Amygdala (tissue), 56 donors: ENCODE measurements at regions not wholly inside any gene's neighbourhood (a gene's known extent, or its start where the extent isn't known, plus 50 kb on each side); places are given as distances from the start of the nearest gene placed in this dataset.

Source experiments
- DNase-seq, 56 donors: peaks; one replicate each; lab custom pipeline; 2025; lab: John Stamatoyannopoulos, UW

DNA sequence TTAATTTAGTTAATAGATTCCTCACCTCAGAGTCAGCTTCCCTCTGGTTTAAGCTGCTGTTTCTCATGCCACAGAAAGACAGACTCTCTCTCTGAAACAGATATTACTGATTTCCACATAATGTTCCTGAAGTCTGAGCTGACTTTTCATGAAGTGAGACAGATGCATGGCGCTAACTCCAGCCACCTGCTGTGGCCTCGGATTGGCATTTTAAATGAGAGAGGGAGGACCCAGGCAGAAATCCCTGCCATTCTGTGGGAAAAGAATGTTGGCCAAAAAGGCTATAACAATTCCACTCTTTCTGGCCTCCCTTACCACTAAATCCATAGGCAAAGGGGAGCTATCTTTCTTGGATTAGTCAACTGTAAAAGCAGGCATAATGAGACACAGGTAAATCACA is 354.1 kb upstream of the CDH4 start:
- no peak for DNase-seq

DNA sequence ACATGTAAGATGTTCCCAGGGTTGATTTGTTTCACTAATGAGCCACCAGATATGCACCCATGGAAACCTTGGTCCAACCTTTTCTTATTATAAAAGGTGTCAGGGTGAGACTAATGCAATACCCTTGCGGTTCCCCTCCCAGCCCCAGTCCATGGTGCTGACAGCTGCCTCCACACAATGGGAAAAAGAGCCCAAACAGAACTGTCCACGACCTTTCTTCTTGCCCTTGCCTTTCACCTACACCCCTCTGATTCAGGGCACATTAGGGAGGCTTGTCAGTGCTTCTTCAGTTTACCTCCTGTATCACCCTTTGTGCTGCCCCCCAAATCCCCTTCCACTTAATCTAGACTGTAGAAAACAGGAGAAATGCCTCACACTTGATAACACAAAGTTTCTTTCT is 352.7 kb upstream of the CDH4 start:
- DNase-seq: no peak

DNA sequence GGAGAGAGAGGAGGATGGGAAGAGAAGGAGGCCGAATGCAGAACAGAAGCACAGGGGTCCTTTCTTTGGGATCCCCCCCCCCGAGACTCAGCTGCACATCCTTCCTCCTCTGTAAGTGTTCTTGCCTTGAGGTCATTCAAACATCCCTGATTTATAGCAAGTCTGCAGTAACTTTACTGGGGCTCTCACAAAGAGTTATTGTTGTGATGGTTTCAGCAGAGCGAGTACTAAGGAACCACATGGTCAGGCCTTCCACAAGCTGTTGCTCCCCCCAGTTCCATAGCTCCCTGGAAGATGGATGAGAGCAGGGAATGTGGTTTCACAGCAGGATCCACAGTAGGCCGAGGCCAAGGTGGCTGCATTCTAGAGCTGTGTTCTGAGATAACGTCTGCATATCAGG is 351.4 kb upstream of the CDH4 start:
- DNase-seq: no peak

DNA sequence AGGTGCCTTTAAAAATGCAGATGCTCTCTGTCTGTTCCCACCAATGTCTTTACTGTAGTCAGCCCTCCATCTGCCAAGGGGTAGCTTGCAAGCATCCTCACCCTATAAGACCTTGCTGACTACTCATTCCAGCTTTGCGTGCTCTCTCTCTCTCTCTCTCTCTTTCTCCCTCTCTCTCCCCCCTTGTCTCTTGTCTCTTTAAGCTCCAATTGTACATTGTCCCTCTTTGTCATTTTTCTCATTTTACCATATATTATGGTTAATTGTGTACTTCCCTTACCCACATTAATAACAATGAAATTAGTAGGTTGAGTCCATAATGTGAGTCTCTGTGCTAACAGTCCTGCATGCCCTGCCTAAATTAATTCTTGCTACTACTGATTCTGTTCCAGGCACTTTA is 350.2 kb upstream of the CDH4 start:
- no peak for DNase-seq

DNA sequence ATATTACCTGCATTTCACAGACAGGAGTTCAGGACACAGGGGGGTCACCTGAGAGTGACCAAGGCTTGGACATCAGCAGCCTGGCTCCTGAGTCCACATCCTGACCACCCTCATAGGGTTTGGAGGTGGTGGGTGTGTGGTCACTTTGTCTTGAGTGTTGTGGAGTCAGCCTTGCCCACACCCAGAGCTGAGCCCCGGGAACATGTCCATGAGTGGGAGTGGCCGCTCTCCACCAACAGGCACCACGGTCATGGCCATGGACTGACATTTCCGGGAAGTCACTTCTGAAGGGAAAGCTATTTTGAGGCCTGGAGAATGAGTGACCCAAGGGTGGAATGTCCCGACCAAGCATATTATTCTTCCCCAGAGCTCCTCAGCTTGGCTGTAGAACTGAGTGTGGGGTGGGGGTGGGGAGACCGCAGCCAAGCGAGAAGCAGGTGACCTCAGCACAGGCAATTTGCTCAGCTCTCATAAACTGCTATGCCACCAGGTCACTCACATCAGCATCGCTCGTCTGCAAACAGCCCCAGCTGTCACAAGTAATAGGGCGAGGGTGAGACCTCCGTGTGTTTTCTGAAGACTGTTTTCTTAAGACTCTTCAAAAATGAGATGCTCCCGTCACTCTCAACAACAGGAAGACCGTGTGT is 348.6 kb upstream of the CDH4 start:
- no peak for DNase-seq

DNA sequence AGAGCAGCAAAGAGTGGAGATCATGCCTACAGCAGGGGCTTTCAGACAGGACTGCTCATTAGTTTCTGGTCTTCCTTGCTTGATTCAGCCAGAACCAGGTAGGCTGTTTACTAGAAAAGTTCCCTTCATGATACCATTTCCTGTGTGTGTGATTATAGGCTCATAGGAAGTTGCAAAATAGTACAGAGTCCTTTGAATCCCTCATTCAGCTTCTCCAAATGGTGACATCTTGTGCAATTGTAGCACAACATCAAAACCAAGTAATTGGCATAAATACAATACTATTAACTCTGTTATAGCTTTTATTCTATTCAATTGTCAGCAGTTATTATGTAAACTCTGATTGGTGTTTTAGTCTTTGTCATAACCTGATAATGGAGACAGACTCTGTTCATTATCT is 347.3 kb upstream of the CDH4 start:
- DNase-seq: no peak

DNA sequence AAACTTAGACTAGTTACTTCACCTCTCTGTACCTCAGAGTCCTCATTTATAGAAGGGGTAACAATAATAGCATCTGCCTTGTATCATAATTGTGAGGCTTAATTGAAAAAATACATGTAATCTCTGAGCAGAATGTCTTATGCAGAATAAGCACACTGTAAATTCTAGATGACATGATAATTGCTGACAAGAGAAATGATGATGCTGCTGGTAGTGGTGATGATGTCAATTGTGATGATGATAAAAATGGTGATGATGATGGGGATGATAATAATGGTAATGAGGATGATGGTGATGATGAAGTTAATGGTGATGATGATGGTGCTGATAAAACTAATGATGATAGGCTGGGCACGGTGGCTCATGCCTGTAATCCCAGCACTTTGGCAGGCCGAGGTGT is 346.1 kb upstream of the CDH4 start:
- DNase-seq: no peak

DNA sequence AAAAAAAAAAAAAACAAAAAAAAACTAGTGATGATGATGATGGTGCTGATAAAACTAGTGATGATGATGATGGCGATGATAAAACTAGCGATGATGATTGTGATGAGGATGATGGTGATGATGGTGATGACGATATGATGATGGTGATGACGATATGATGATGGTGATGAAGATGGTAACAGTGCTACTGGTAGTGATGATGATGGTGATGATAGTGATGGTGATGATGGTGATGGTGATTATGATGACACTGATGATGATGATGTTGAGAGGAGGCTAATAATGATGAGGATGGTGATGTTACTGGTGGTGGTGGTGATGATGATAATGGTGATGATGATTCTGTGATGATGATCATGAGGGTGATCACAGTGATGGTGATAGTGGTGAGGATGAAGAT is 345.5 kb upstream of the CDH4 start:
- DNase-seq: no peak

DNA sequence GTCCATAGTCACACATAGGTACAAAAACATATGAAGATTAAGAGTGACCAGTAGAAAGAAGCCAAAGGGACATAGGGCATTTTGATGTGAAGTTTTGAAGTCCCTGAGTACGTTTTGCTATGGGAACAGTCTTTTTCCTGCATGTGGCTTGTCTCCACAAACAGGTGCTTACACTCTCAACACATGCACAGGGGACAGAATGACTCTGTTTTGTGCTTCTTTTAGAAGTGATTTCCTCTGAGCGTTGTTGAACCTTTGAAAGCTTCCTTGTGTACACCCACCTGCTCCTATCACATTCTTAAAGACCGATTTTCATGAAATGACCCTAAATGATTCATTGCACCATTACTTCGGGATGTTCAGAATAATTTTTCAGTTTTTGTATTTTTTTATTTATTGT is 338.8 kb upstream of the CDH4 start:
- DNase-seq: no peak

DNA sequence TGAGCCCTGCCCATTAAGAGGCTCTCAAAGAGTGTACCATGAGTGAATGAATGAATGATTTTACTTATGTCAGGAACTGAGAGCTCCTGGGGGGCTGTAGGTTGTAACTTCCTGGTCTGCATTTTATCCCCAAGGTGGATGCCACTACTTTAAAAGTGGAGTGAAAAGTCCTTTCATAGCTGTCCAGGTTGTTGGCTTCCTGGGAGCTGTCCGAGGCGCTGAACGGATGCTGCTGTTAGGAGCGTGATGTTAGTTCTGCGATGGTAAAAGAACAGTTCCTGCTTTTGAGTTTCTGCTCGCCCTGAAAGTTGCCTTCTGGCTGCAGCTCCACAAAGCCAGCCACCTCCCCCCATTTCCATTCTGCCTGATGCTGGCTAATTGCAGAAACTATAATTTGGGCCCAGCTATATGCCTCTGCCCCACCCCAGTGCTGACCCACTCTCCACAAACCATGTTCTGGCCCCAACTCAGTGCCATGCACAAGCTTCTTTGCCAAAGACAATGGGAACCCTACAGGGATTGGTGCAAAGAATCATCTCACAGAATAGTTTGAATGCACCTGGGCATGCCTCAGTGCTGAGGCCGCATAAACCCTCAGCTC is 330.9 kb upstream of the CDH4 start:
- peak in 2 of 56 donors; percentile 11 to 12 for DNase-seq

DNA sequence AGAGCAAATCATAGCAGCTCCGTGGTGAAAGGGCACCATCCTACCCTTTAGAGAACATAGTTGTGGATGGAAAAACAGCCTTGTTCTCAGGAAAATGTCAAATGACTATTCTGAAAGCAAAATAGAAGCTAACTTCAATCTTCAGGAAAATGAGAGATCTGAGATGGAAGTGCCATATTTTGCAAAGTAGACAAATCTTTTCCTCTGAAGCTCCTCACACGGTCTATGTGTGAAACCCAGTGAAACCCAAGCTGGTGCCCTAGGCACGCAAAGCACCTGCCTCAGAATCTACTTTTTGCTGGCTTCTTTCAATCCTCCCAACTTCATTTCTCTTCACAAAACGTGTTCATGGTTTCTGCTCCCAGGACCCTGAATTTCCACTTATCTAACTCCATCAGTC is 325.2 kb upstream of the CDH4 start:
- no peak for DNase-seq

DNA sequence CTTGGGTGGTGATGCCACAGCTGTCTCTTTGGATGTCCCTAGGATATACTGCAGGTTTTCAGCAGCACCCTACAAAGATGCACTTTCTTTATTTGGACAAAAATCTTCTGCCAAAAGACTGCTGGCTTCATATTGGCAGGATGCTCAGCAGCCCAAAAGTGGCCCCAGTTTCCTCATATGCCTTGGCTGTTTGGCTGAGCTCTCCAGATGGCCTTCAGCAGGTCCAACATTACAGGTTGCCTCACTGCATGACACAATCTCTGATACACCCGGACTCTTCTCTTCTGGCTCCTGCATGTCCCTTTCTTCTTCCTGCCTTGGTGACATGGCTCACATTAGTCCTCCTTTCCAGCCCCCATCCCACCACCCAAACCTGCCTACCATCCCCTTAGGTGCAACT is 323.7 kb upstream of the CDH4 start:
- DNase-seq: no peak

DNA sequence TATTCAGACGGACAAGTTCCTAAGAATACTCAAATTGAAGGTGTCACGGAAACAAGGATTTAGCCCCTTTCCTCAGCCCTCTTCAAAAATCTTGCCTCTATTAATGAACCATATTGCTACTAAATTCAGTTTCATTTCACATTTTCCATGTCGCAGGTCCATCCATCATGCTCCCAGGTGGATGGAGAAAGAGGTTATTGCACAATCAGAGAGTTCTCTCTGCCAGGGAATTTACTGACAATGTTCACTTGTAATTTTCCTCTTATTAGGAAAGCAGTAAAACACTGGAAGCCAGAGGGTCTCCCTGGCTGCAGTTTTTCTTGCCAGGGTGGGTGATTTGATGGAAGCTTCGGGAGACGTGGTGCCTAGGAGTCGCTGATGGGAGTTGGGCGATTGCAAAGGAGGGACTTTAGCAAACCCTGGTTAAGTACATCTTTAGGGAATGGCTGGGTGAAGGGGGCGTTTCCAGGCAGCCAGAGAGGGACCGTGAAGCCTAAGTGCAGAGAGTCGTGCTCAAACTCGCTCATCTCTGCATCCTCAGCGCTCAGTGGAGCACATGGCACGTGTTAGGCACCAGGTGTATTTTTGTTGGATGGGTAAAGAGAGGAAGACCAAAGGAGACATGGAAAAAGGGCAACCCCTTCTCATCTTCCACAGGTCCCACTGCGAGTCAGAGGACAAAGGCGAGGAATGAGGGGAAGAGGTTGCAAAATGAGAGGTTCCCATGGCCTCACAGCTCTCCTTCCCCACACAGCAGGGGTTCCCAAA is 321.9 kb upstream of the CDH4 start:
- no peak for DNase-seq

DNA sequence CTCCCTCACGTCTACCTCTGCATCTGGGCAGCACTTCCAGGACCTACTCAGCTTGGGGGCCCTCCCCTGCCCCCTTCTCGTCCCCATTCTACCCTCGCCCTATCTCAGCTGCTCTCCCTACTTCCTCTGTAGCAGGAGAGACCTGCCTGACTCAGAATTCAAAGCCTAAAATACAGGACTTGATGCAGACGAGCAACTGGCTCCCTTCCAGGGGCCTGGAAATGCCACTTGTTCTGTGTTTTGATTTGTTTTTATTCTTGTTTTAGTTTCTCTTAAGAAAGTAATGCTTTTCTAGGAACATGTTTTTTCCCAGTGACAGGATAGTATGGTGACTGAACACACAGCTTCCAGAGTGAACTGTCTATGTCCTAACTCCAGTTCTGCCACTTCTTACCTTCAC is 320.4 kb upstream of the CDH4 start:
- peak in 1 of 56 donors; percentile 18 for DNase-seq

DNA sequence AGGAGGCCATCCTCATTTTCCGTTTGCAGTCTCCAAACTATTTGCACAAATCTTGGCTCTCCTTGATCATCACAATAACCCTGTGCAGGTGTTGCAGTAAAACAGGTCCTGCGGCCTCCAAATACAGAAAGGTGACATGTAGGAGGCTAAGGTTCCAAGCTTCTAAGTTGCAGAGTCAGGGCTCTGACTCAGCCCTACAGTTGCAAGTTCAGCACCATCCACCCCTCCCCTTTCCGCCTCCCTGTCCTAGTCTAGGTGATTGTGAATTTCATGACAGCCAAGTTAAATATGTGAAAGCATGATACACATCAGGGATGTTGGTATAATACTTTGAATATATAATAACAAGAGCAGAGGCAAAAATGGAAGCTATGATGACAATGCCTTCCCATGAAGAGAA is 317.3 kb upstream of the CDH4 start:
- DNase-seq: no peak

DNA sequence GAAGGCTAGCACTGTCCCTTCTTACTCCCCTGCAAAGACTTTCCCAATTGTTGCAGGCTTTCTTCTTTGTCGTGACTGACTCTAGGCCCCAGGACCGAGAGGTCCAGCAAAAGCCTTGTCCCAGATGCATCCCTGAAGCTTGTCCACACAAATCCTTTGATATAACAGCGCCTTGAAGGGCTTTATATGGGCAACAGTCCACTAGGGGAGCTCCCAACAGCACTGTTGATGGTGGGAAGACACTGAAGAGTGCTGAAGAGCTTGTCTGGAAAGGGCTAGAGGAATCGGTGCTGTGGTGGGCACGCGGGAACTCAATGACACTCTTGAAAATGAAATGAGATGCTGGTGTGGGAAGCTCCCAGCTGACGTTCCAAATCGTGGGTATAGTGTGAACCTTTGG is 316.1 kb upstream of the CDH4 start:
- DNase-seq: no peak

DNA sequence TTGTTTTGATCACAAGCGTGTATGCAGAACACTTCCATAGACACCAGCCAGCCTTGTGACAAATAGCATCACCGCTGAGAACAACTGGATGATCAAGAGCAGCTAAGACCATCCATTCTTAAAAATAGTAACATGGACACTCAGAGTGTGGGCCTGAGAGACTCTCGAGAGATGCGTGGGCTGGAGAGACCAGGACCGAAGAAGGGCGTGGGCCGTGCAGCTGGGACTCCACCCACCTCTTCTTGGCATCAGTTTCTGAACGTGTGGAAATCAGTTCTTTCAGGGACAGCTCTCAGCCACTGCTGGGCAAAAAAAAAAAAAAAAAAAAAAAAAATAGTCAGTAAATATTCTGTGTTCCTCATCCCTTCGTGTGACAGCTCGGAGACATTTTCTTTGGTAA is 314.5 kb upstream of the CDH4 start:
- DNase-seq: peak in 3 of 56 donors; percentile 3 to 7 (median 4)

DNA sequence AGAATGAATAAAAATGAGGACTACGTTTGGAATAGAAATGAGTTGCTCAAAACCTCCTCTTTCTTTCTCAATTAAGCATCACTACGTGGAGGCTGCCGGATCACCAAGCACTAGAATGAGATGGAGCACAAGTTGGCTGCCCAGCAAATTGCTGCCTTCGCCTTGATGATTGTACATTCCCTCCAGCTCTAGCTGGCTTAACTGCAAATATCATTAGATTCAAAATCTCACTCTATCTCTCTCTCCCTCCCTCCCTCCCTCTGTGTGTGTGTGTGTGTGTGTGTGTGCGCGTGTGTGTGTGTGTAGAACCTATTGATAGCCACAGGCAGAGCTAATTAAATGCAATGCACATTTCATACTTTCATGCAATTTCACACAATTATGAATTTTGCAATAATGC is 310.7 kb upstream of the CDH4 start:
- no peak for DNase-seq

DNA sequence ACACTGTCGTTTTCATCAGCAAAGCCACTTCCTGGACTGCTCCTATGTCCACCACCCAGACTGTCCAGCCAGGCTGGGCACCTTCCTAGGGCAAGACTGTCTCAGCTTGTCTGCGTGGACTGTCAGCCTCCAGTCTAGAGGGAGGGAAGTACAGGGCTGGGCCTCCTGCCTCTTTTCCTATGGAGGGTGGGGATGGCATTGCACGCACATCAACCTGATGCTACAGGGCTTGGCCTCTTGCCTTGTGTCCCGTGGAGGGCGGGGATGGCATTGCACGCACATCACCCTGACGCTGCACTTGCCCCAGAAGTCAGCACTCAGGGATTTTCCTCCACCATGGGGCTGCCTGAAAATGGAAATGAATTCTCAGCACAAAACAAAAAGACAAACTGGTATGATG is 304.2 kb upstream of the CDH4 start:
- DNase-seq: no peak

DNA sequence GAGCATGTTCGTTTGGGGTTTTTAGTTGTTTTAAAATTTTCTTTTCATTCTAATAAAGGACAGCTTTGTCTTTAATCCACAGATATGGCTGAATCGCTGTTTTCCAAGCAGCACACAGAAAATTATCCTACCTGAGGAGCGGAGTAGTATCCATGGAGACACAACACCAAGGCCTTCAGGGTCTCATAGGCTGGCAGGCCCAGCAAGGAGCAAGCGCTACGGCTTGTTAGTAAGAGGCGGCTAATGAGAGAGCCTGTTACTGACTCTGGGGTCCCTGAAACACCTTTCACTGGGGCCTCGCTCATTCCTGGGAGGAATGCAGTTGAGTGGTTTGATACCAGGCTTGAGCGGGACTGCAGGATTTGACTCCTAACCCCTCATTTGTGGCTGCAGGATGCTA is 303.8 kb upstream of the CDH4 start:
- no peak for DNase-seq

DNA sequence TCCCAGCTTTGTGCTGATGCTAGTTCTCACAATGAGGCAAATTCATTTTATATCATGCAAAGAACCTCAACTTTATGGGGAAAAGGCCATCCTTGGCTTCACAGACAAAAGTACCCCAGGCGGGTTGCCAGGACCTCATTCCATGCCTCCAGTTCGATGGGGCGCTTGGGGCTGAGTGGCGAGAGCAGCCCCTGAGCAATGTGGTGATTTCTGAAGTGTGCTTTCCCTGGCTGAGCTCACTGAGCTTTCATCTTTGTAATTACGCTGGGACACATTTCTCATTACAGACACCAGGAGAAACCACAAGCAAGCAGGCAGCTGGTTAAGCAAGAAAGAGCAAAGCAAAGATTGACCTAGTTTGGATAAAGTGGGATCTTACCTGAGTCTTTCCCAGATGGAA is 301.5 kb upstream of the CDH4 start:
- DNase-seq: no peak

DNA sequence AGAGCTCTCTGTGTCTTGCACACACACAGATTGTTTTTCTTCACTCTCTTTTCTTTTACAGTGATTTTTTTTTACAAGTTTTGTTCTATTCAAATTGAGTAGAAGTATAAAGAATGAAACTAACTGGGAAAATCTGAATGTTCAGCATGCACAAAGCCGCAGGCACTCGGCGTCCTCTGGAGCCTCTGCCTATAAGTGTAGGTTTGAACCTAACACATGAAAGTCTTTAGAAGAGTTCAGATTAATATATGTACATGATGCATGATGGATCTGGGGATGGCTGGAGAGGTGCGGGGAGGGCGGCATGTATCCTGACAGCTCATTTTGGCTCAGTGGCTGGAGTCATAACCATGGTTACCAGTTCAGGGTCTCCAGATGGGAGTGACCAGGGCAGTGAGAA is 301.1 kb upstream of the CDH4 start:
- no peak for DNase-seq
